GM12872 (cell line): ENCODE measurements at regions not wholly inside any gene's neighbourhood (a gene's known extent, or its start where the extent isn't known, plus 50 kb on each side); places are given as distances from the start of the nearest gene placed in this dataset.

Source experiments
- CTCF ChIP-seq: IDR thresholded peaks from 3 replicates; pipeline ENCODE4 v1.5.1; 2011; ENCODE audit warnings: low read depth, mild to moderate bottlenecking, low read length, moderate library complexity; ENCODE audit not compliant: insufficient read depth

- no peak for TF ChIP-seq CTCF
These were observed 271.5 kb upstream of the COL8A1 start for GRCh38 chr3:99366663-99367429.

- no peak for TF ChIP-seq CTCF
These were observed 272.4 kb upstream of the COL8A1 start for GRCh38 chr3:99365979-99366378.

- TF ChIP-seq CTCF = no peak
These were observed 273.0 kb upstream of the COL8A1 start for GRCh38 chr3:99365396-99365795.

GRCh38 chr3:99357131-99357530 lies 281.3 kb upstream of the COL8A1 start:
- TF ChIP-seq CTCF = no peak

- no peak for TF ChIP-seq CTCF
These were observed 281.7 kb upstream of the COL8A1 start for GRCh38 chr3:99356696-99357095.

GRCh38 chr3:99355465-99355864 lies 282.9 kb upstream of the COL8A1 start:
- no peak for TF ChIP-seq CTCF

GRCh38 chr3:99352811-99353210 lies 285.6 kb upstream of the COL8A1 start:
- TF ChIP-seq CTCF = no peak
